ENCODE measurements at regions not wholly inside any gene's neighbourhood (a gene's known extent, or its start where the extent isn't known, plus 50 kb on each side); places are given as distances from the start of the nearest gene placed in this dataset.

GRCh38 chr3:145272684-145273083, 888.3 kb downstream of the PLOD2 start:
- Histone ChIP-seq H3K4me1 (ENCODE audit: control insufficient read depth, low read length) (no peaks in the 10 kb centered on the region), H3K9me2 (replicated peaks; ENCODE audit: control insufficient read depth, low read length) (no peaks in the 10 kb centered on the region), H3F3A (ENCODE audit: control insufficient read depth, insufficient read depth) (no peaks in the 10 kb centered on the region), H3K36me3 (ENCODE audit: control insufficient read depth, low read length) (no peaks in the 10 kb centered on the region), H3K79me2 (ENCODE audit: control insufficient read depth, low read length) (no peaks in the 10 kb centered on the region), H4K20me1 (ENCODE audit: control insufficient read depth, insufficient read depth, low read depth, low read length) (no peaks in the 10 kb centered on the region), H3K27ac (ENCODE audit: low read depth, low read length) (no peak overlapping the region), H3K4me2 (ENCODE audit: low read length) (no peak overlapping the region), H3K9me3 (ENCODE audit: control insufficient read depth, insufficient read depth, low read length) (no peaks in the 10 kb centered on the region), H3K27me3 (ENCODE audit: control insufficient read depth, low read length) (no peaks in the 10 kb centered on the region), H3K4me3 (ENCODE audit: low read length) (no peak overlapping the region)
- TF ChIP-seq EZH2phosphoT487 (IDR thresholded peaks at IDR 0.05; ENCODE audit: borderline replicate concordance, low read length) (no peak), CTCF (IDR thresholded peaks at IDR 0.05; ENCODE audit: low read depth, low read length, poor library complexity, severe bottlenecking) (no peak)

- H3K4me3 ChIP-seq (ENCODE audit: low read length): no peak overlapping the region
- no peaks in the 10 kb centered on the region for H3K9me2 ChIP-seq (replicated peaks; ENCODE audit: control insufficient read depth, low read length)
- H3F3A ChIP-seq (ENCODE audit: control insufficient read depth, insufficient read depth): no peaks in the 10 kb centered on the region
- H3K4me1 ChIP-seq (ENCODE audit: control insufficient read depth, low read length): no peaks in the 10 kb centered on the region
- no peaks in the 10 kb centered on the region for H4K20me1 ChIP-seq (ENCODE audit: control insufficient read depth, insufficient read depth, low read depth, low read length)
- no peaks in the 10 kb centered on the region for H3K27me3 ChIP-seq (ENCODE audit: control insufficient read depth, low read length)
- no peaks in the 10 kb centered on the region for H3K9me3 ChIP-seq (ENCODE audit: control insufficient read depth, insufficient read depth, low read length)
- no peak overlapping the region for H3K27ac ChIP-seq (ENCODE audit: low read depth, low read length)
- no peak overlapping the region for H3K4me2 ChIP-seq (ENCODE audit: low read length)
- no peaks in the 10 kb centered on the region for H3K36me3 ChIP-seq (ENCODE audit: control insufficient read depth, low read length)
- TF ChIP-seq CTCF (IDR thresholded peaks at IDR 0.05; ENCODE audit: low read depth, low read length, poor library complexity, severe bottlenecking) (no peak), EZH2phosphoT487 (IDR thresholded peaks at IDR 0.05; ENCODE audit: borderline replicate concordance, low read length) (no peak)
- no peaks in the 10 kb centered on the region for H3K79me2 ChIP-seq (ENCODE audit: control insufficient read depth, low read length)
Observed at GRCh38 chr3:145282505-145282904, 878.5 kb downstream of the PLOD2 start.

- Histone ChIP-seq H3K9me3 (ENCODE audit: control insufficient read depth, insufficient read depth, low read length) (no peaks in the 10 kb centered on the region), H3K79me2 (ENCODE audit: control insufficient read depth, low read length) (no peaks in the 10 kb centered on the region), H3K9me2 (replicated peaks; ENCODE audit: control insufficient read depth, low read length) (no peaks in the 10 kb centered on the region), H3K36me3 (ENCODE audit: control insufficient read depth, low read length) (no peaks in the 10 kb centered on the region), H3F3A (ENCODE audit: control insufficient read depth, insufficient read depth) (no peaks in the 10 kb centered on the region), H3K4me1 (ENCODE audit: control insufficient read depth, low read length) (no peaks in the 10 kb centered on the region), H3K4me3 (ENCODE audit: low read length) (no peak overlapping the region), H3K4me2 (ENCODE audit: low read length) (no peak overlapping the region), H3K27ac (ENCODE audit: low read depth, low read length) (no peak overlapping the region), H4K20me1 (ENCODE audit: control insufficient read depth, insufficient read depth, low read depth, low read length) (no peaks in the 10 kb centered on the region), H3K27me3 (ENCODE audit: control insufficient read depth, low read length) (no peaks in the 10 kb centered on the region)
- no peak for TF ChIP-seq EZH2phosphoT487 (IDR thresholded peaks at IDR 0.05; ENCODE audit: borderline replicate concordance, low read length)
- TF ChIP-seq CTCF (IDR thresholded peaks at IDR 0.05; ENCODE audit: low read depth, low read length, poor library complexity, severe bottlenecking): no peak
Observed at GRCh38 chr3:145286937-145287336, 874.0 kb downstream of the PLOD2 start.

GRCh38 chr3:145290010-145290409, 871.0 kb downstream of the PLOD2 start:
- H3K27me3 ChIP-seq (ENCODE audit: control insufficient read depth, low read length): no peaks in the 10 kb centered on the region
- H3K4me1 ChIP-seq (ENCODE audit: control insufficient read depth, low read length): no peaks in the 10 kb centered on the region
- H4K20me1 ChIP-seq (ENCODE audit: control insufficient read depth, insufficient read depth, low read depth, low read length): no peaks in the 10 kb centered on the region
- no peaks in the 10 kb centered on the region for H3K79me2 ChIP-seq (ENCODE audit: control insufficient read depth, low read length)
- no peaks in the 10 kb centered on the region for H3K9me2 ChIP-seq (replicated peaks; ENCODE audit: control insufficient read depth, low read length)
- no peaks in the 10 kb centered on the region for H3F3A ChIP-seq (ENCODE audit: control insufficient read depth, insufficient read depth)
- TF ChIP-seq EZH2phosphoT487 (IDR thresholded peaks at IDR 0.05; ENCODE audit: borderline replicate concordance, low read length) (no peak), CTCF (IDR thresholded peaks at IDR 0.05; ENCODE audit: low read depth, low read length, poor library complexity, severe bottlenecking) (no peak)
- H3K4me3 ChIP-seq (ENCODE audit: low read length): no peak overlapping the region
- H3K9me3 ChIP-seq (ENCODE audit: control insufficient read depth, insufficient read depth, low read length): no peaks in the 10 kb centered on the region
- no peaks in the 10 kb centered on the region for H3K36me3 ChIP-seq (ENCODE audit: control insufficient read depth, low read length)
- no peak overlapping the region for H3K4me2 ChIP-seq (ENCODE audit: low read length)
- no peak overlapping the region for H3K27ac ChIP-seq (ENCODE audit: low read depth, low read length)

Data from DOHH2 (cell line).